KMS-11 (cell line): ENCODE measurements at regions not wholly inside any gene's neighbourhood (a gene's known extent, or its start where the extent isn't known, plus 50 kb on each side); places are given as distances from the start of the nearest gene placed in this dataset.

Source experiments
- H2AFZ ChIP-seq: fragments of 200-600 bp; sonication (generic); 2 replicates; pipeline ENCODE4 v1.6.1; 2016; ENCODE audit warnings: antibody characterized with exemption, mixed run types, low read depth
- H3K27ac ChIP-seq: fragments of 200-600 bp; sonication (generic); 2 replicates; pipeline ENCODE4 v1.6.1; 2016; ENCODE audit warnings: mild to moderate bottlenecking, mixed run types
- H3K27me3 ChIP-seq: fragments of 200-600 bp; sonication (generic); 2 replicates; pipeline ENCODE4 v1.6.1; 2017; ENCODE audit warnings: mild to moderate bottlenecking, low read depth, mixed run types, moderate library complexity; ENCODE audit not compliant: insufficient read depth
- H3K36me3 ChIP-seq: fragments of 200-600 bp; sonication (generic); 2 replicates; pipeline ENCODE4 v1.6.1; 2017; ENCODE audit warnings: mild to moderate bottlenecking, mixed run types; ENCODE audit not compliant: insufficient read depth
- H3K4me1 ChIP-seq: fragments of 200-600 bp; sonication (generic); 2 replicates; pipeline ENCODE4 v1.6.1; 2016; ENCODE audit warnings: mild to moderate bottlenecking, low read depth, mixed run types; ENCODE audit not compliant: poor library complexity, severe bottlenecking
- H3K4me2 ChIP-seq: fragments of 200-600 bp; sonication (generic); 2 replicates; pipeline ENCODE4 v1.7.0; 2016; ENCODE audit warnings: mild to moderate bottlenecking, mixed run types
- H3K4me3 ChIP-seq: fragments of 200-600 bp; sonication (generic); IDR thresholded peaks from 2 replicates; pipeline ENCODE4 v1.6.1; 2017; ENCODE audit warnings: low read depth, low read length, mixed read lengths; ENCODE audit not compliant: insufficient read depth
- H3K79me2 ChIP-seq: fragments of 200-600 bp; sonication (generic); 2 replicates; pipeline ENCODE4 v1.6.1; 2016; ENCODE audit warnings: low read depth, mixed run types; ENCODE audit not compliant: insufficient read depth
- H3K9ac ChIP-seq: fragments of 200-600 bp; sonication (generic); 2 replicates; pipeline ENCODE4 v1.6.1; 2016; ENCODE audit warnings: mild to moderate bottlenecking, mixed run types
- H4K20me1 ChIP-seq: fragments of 200-600 bp; sonication (generic); 2 replicates; pipeline ENCODE4 v1.6.1; 2016; ENCODE audit warnings: mild to moderate bottlenecking, mixed run types; ENCODE audit not compliant: insufficient read depth
- TF ChIP-seq, protein P1 (sequence below): fragments of 200-600 bp; sonication (generic); conservative IDR thresholded peaks from 2 replicates; pipeline ENCODE4 v1.6.1; 2017; ENCODE audit warnings: low read depth, mild to moderate bottlenecking, antibody characterized with exemption, low read length, moderate library complexity, mixed read lengths

DNA sequence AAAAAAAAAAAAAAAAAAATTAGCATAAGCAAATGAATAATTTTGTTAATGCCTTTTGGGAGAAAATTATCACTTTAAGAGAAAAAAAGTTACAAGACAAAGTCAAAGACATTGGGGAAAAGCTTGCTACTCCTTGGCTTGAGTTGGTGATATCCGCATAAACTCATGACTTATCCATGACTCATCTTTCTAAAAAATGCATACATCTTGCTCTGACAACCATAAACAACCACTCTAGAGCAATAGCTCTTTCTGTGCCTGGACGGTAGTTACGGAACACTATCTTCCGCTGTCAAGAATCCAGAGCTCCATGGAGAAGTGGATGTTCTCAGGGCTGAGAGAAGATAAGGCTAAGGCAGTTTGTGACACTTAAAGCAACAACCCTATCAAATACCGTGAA is 281.1 kb upstream of the PFKP start:
- Histone ChIP-seq H3K9ac (no peak overlapping the region), H3K79me2 (no peaks in the 10 kb centered on the region), H4K20me1 (no peaks in the 10 kb centered on the region), H3K4me2 (no peak overlapping the region), H3K27me3 (no peaks in the 10 kb centered on the region), H3K4me1 (peaks cover 40% of the 10 kb centered on the region), H3K27ac (no peak overlapping the region), H2AFZ (no peak overlapping the region), H3K4me3 (no peak overlapping the region), H3K36me3 (no peaks in the 10 kb centered on the region)
- TF ChIP-seq, protein P1, sequence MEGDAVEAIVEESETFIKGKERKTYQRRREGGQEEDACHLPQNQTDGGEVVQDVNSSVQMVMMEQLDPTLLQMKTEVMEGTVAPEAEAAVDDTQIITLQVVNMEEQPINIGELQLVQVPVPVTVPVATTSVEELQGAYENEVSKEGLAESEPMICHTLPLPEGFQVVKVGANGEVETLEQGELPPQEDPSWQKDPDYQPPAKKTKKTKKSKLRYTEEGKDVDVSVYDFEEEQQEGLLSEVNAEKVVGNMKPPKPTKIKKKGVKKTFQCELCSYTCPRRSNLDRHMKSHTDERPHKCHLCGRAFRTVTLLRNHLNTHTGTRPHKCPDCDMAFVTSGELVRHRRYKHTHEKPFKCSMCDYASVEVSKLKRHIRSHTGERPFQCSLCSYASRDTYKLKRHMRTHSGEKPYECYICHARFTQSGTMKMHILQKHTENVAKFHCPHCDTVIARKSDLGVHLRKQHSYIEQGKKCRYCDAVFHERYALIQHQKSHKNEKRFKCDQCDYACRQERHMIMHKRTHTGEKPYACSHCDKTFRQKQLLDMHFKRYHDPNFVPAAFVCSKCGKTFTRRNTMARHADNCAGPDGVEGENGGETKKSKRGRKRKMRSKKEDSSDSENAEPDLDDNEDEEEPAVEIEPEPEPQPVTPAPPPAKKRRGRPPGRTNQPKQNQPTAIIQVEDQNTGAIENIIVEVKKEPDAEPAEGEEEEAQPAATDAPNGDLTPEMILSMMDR, result no peak

DNA sequence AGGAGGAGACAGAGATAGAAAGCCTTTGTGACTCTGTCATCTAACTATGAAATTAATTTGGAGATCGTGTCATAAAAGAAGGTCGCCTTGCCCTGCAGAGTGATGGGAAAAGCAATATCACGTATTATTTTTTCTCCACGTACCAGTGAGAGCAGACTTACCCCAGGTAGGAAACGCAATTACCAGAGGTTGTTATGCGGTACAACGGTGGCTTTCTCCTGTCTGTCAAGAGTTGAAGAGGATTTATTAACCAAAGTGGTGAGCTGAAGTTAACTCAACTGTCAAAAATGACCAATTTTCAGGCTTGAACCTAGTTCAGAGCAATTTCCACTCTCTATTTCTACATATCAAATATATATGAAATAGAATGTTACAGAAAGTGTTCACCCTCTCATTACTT is 282.6 kb upstream of the PFKP start:
- Histone ChIP-seq H4K20me1 (no peaks in the 10 kb centered on the region), H3K4me3 (no peak overlapping the region), H3K4me1 (peaks cover 30% of the 10 kb centered on the region), H3K27ac (no peak overlapping the region), H3K27me3 (no peaks in the 10 kb centered on the region), H3K79me2 (no peaks in the 10 kb centered on the region), H3K4me2 (no peak overlapping the region), H3K36me3 (no peaks in the 10 kb centered on the region), H3K9ac (no peak overlapping the region), H2AFZ (no peak overlapping the region)
- TF ChIP-seq, protein P1, result no peak

DNA sequence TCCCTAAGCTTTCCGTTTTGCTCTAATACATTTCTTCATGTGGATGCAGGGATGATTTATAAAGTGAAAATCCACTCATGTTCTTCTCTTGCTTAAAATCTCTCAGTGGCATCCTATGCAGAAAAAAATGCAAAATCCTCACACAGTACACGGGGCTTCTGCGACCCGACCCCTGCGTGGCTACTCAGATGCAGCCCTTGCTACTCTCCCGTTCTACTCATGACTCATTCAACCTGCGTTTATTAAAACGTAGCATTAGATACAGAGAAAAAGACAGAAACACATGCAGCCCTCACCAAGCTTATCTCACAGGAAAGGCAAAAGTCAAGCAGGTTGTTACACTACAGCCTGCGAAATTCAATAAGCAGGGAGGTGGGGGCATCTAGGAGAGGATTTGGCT is 284.4 kb upstream of the PFKP start:
- Histone ChIP-seq H3K4me1 (peaks cover 25% of the 10 kb centered on the region), H2AFZ (0 out of 2 replicates have a peak overlapping the region, but pooled peaks have one; percentile 30), H3K36me3 (no peaks in the 10 kb centered on the region), H3K4me2 (peak overlapping the region; percentile 53; the same call in 1 of the 2 replicates), H3K4me3 (no peak overlapping the region), H3K27ac (no peak overlapping the region), H4K20me1 (no peaks in the 10 kb centered on the region), H3K9ac (no peak overlapping the region), H3K79me2 (no peaks in the 10 kb centered on the region), H3K27me3 (no peaks in the 10 kb centered on the region)
- TF ChIP-seq, protein P1, result no peak

DNA sequence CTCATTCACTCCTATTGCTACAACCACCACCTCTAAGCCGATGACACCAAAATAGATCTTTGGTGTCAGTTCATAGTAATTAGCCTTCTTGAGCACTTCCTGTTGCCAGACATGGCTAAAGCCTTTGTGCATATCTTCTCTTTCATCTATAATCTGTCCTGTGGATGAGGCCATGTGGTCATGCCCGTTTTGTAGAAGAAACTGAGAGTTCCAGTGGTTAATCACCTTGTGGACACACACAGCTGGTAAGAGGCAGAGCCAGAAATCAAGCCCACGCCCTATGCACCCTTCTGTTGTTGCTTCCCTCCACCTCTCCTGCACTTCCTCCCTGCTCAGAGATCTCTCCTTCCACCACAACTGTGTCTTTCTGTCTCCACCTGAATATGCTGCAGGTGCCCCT is 285.1 kb upstream of the PFKP start:
- Histone ChIP-seq H4K20me1 (no peaks in the 10 kb centered on the region), H3K4me2 (peak overlapping the region; percentile 53), H3K79me2 (no peaks in the 10 kb centered on the region), H3K4me3 (no peak overlapping the region), H3K36me3 (no peaks in the 10 kb centered on the region), H2AFZ (peak overlapping the region; percentile 30; the same call in 1 of the 2 replicates), H3K9ac (no peak overlapping the region), H3K27me3 (no peaks in the 10 kb centered on the region), H3K27ac (peak overlapping the region; percentile 29; the same call in 1 of the 2 replicates), H3K4me1 (peaks cover 25% of the 10 kb centered on the region)
- TF ChIP-seq, protein P1, result no peak
